ENCODE measurements at regions not wholly inside any gene's neighbourhood (a gene's known extent, or its start where the extent isn't known, plus 50 kb on each side); places are given as distances from the start of the nearest gene placed in this dataset.
A peak's percentile ranks its signal among the peaks of the same experiment; 100 is the strongest.

GRCh38 chr5:2303431-2304100 is 420.8 kb upstream of the IRX4 start:
- Mint-ChIP-seq H3K4me1 (ENCODE audit: low read depth, unreplicated experiment) (peaks cover 23% of the 10 kb centered on the region), H3K27ac (ENCODE audit: unreplicated experiment) (peak overlapping the region; percentile 89), H3K27me3 (ENCODE audit: unreplicated experiment) (peaks cover 10% of the 10 kb centered on the region), H3K9me3 (ENCODE audit: unreplicated experiment) (no peaks in the 10 kb centered on the region), H3K36me3 (ENCODE audit: unreplicated experiment) (no peaks in the 10 kb centered on the region), H3K4me3 (ENCODE audit: unreplicated experiment) (peak overlapping the region; percentile 72)
- peak; percentile 38 for DNase-seq
- TF ChIP-seq CTCF (IDR thresholded peaks at IDR 0.05; ENCODE audit: partially characterized antibody, unreplicated experiment): no peak

GRCh38 chr5:2302169-2302568 is 419.4 kb upstream of the IRX4 start:
- TF ChIP-seq CTCF (IDR thresholded peaks at IDR 0.05; ENCODE audit: partially characterized antibody, unreplicated experiment): no peak
- Mint-ChIP-seq H3K36me3 (ENCODE audit: unreplicated experiment) (no peaks in the 10 kb centered on the region), H3K9me3 (ENCODE audit: unreplicated experiment) (no peaks in the 10 kb centered on the region), H3K27me3 (ENCODE audit: unreplicated experiment) (peaks cover 8% of the 10 kb centered on the region), H3K27ac (ENCODE audit: unreplicated experiment) (no peak overlapping the region), H3K4me3 (ENCODE audit: unreplicated experiment) (no peak overlapping the region), H3K4me1 (ENCODE audit: low read depth, unreplicated experiment) (peaks cover 23% of the 10 kb centered on the region)
- DNase-seq: no peak

GRCh38 chr5:2300861-2301574 is 418.3 kb upstream of the IRX4 start:
- Mint-ChIP-seq H3K4me3 (ENCODE audit: unreplicated experiment) (no peak overlapping the region), H3K9me3 (ENCODE audit: unreplicated experiment) (peaks cover under 1% of the 10 kb centered on the region), H3K4me1 (ENCODE audit: low read depth, unreplicated experiment) (peaks cover 23% of the 10 kb centered on the region), H3K36me3 (ENCODE audit: unreplicated experiment) (no peaks in the 10 kb centered on the region), H3K27ac (ENCODE audit: unreplicated experiment) (no peak overlapping the region), H3K27me3 (ENCODE audit: unreplicated experiment) (peaks cover 8% of the 10 kb centered on the region)
- DNase-seq: no peak
- TF ChIP-seq CTCF (IDR thresholded peaks at IDR 0.05; ENCODE audit: partially characterized antibody, unreplicated experiment): no peak

GRCh38 chr5:2300421-2300820 is 417.7 kb upstream of the IRX4 start:
- peaks cover 8% of the 10 kb centered on the region for H3K27me3 Mint-ChIP-seq (ENCODE audit: unreplicated experiment)
- peaks cover 3% of the 10 kb centered on the region for H3K9me3 Mint-ChIP-seq (ENCODE audit: unreplicated experiment)
- H3K4me1 Mint-ChIP-seq (ENCODE audit: low read depth, unreplicated experiment): peaks cover 23% of the 10 kb centered on the region

More at GRCh38 chr5:2300421-2300820, 417.7 kb upstream of the IRX4 start:
- no peak for TF ChIP-seq CTCF (IDR thresholded peaks at IDR 0.05; ENCODE audit: partially characterized antibody, unreplicated experiment)
- Mint-ChIP-seq H3K27ac (ENCODE audit: unreplicated experiment) (no peak overlapping the region), H3K36me3 (ENCODE audit: unreplicated experiment) (no peaks in the 10 kb centered on the region), H3K4me3 (ENCODE audit: unreplicated experiment) (no peak overlapping the region)
- no peak for DNase-seq

All from glutamatergic neuron (in vitro differentiated cells).